Loucy (cell line): ENCODE measurements at regions not wholly inside any gene's neighbourhood (a gene's known extent, or its start where the extent isn't known, plus 50 kb on each side); places are given as distances from the start of the nearest gene placed in this dataset.

Experiments
- H2AFZ ChIP-seq: fragments of 200-600 bp; sonication (generic); 2 replicates; pipeline ENCODE4 v1.6.0; 2016; ENCODE audit warnings: antibody characterized with exemption, mild to moderate bottlenecking, low read length, moderate library complexity
- H3F3A ChIP-seq: fragments of 200-600 bp; 2 replicates; pipeline ENCODE4 v1.6.0; 2016; ENCODE audit warnings: antibody characterized with exemption, low read depth, mild to moderate bottlenecking
- H3K27me3 ChIP-seq: fragments of 200-600 bp; sonication (generic); 2 replicates; pipeline ENCODE4 v1.6.1; 2014; ENCODE audit warnings: low read length, mild to moderate bottlenecking; ENCODE audit not compliant: insufficient read depth, poor library complexity, severe bottlenecking
- H3K36me3 ChIP-seq: fragments of 200-600 bp; sonication (generic); 2 replicates; pipeline ENCODE4 v1.6.1; 2016; ENCODE audit warnings: low read length; ENCODE audit not compliant: insufficient read depth
- H3K4me1 ChIP-seq: fragments of 200-600 bp; sonication (generic); 2 replicates; pipeline ENCODE4 v1.5.1; 2014; ENCODE audit warnings: low read length, mild to moderate bottlenecking; ENCODE audit not compliant: insufficient read depth, poor library complexity, severe bottlenecking
- H3K4me2 ChIP-seq: fragments of 200-600 bp; sonication (generic); 2 replicates; pipeline ENCODE4 v1.6.0; 2014; ENCODE audit warnings: antibody characterized with exemption, low read length, low read depth, mild to moderate bottlenecking; ENCODE audit not compliant: poor library complexity, severe bottlenecking
- H3K4me3 ChIP-seq: fragments of 200-600 bp; sonication (generic); 2 replicates; pipeline ENCODE4 v1.5.1; 2014; ENCODE audit warnings: low read length, mild to moderate bottlenecking, mixed read lengths; ENCODE audit not compliant: poor library complexity, severe bottlenecking
- H3K79me2 ChIP-seq: fragments of 200-600 bp; sonication (generic); 2 replicates; pipeline ENCODE4 v1.6.1; 2014; ENCODE audit warnings: low read length; ENCODE audit not compliant: insufficient read depth
- H3K9ac ChIP-seq: fragments of 200-600 bp; sonication (generic); 2 replicates; pipeline ENCODE4 v1.6.0; 2014; ENCODE audit warnings: mild to moderate bottlenecking, low read depth, low read length, moderate library complexity; ENCODE audit not compliant: poor library complexity, severe bottlenecking
- H3K9me2 ChIP-seq: fragments of 200-600 bp; sonication (generic); replicated peaks from 2 replicates; pipeline ENCODE4 v1.6.1; 2016; ENCODE audit warnings: low read depth, low read length, mixed read lengths
- H3K9me3 ChIP-seq: fragments of 200-600 bp; sonication (generic); 2 replicates; pipeline ENCODE4 v1.6.1; 2014; ENCODE audit warnings: mild to moderate bottlenecking, antibody characterized with exemption, low read length, low read depth; ENCODE audit not compliant: insufficient read depth
- H4K20me1 ChIP-seq: fragments of 200-600 bp; sonication (generic); 2 replicates; pipeline ENCODE4 v1.6.0; 2014; ENCODE audit warnings: antibody characterized with exemption, low read length, mild to moderate bottlenecking; ENCODE audit not compliant: insufficient read depth, poor library complexity, severe bottlenecking
- CTCF ChIP-seq: fragments of 200-600 bp; sonication (generic); conservative IDR thresholded peaks from 2 replicates; pipeline ENCODE4 v1.5.1; 2014; ENCODE audit warnings: mild to moderate bottlenecking, antibody characterized with exemption, low read length
- EZH2phosphoT487 ChIP-seq: fragments of 200-600 bp; IDR thresholded peaks from 2 replicates; pipeline ENCODE4 v1.6.1; 2018; ENCODE audit warnings: antibody characterized with exemption, mild to moderate bottlenecking, moderate library complexity, borderline replicate concordance

- Histone ChIP-seq H3F3A (no peaks in the 10 kb centered on the region), H3K9ac (no peak overlapping the region), H3K9me3 (no peaks in the 10 kb centered on the region), H3K4me2 (no peak overlapping the region), H3K4me1 (peaks cover 9% of the 10 kb centered on the region), H3K36me3 (no peaks in the 10 kb centered on the region), H3K9me2 (no peaks in the 10 kb centered on the region), H3K79me2 (no peaks in the 10 kb centered on the region), H3K4me3 (no peak overlapping the region), H2AFZ (no peak overlapping the region), H3K27me3 (no peaks in the 10 kb centered on the region), H4K20me1 (no peaks in the 10 kb centered on the region)
- TF ChIP-seq CTCF (no peak), EZH2phosphoT487 (no peak)
These were observed 379.3 kb downstream of the PLK2 start for GRCh38 chr5:58080573-58080972.

GRCh38 chr5:58077966-58078365 is 381.9 kb downstream of the PLK2 start:
- Histone ChIP-seq H3F3A (no peaks in the 10 kb centered on the region), H3K9ac (no peak overlapping the region), H3K79me2 (no peaks in the 10 kb centered on the region), H3K27me3 (no peaks in the 10 kb centered on the region), H3K4me1 (peaks cover 9% of the 10 kb centered on the region), H4K20me1 (no peaks in the 10 kb centered on the region), H2AFZ (no peak overlapping the region; the same call in 1 of the 2 replicates), H3K4me3 (no peak overlapping the region), H3K9me3 (no peaks in the 10 kb centered on the region), H3K4me2 (no peak overlapping the region), H3K36me3 (no peaks in the 10 kb centered on the region), H3K9me2 (no peaks in the 10 kb centered on the region)
- TF ChIP-seq EZH2phosphoT487 = no peak

- no peak overlapping the region for H3K9ac ChIP-seq
- H3K4me2 ChIP-seq = no peak overlapping the region
- TF ChIP-seq CTCF = no peak
- no peak for TF ChIP-seq EZH2phosphoT487
- H4K20me1 ChIP-seq = no peaks in the 10 kb centered on the region
- peaks cover 12% of the 10 kb centered on the region for H3K4me1 ChIP-seq
- H3K4me3 ChIP-seq = no peak overlapping the region
- H3K36me3 ChIP-seq = no peaks in the 10 kb centered on the region
- no peaks in the 10 kb centered on the region for H3K9me3 ChIP-seq
- no peaks in the 10 kb centered on the region for H3K27me3 ChIP-seq
- H3K9me2 ChIP-seq = no peaks in the 10 kb centered on the region
- no peak overlapping the region; the same call in 1 of the 2 replicates for H2AFZ ChIP-seq
- H3K79me2 ChIP-seq = no peaks in the 10 kb centered on the region
- no peaks in the 10 kb centered on the region for H3F3A ChIP-seq
These were observed 382.5 kb downstream of the PLK2 start for GRCh38 chr5:58077416-58077815.

GRCh38 chr5:58076483-58077257 is 383.2 kb downstream of the PLK2 start:
- Histone ChIP-seq H4K20me1 (no peaks in the 10 kb centered on the region), H3K4me1 (peaks cover 15% of the 10 kb centered on the region), H3K27me3 (no peaks in the 10 kb centered on the region), H3K79me2 (no peaks in the 10 kb centered on the region), H3K4me2 (no peak overlapping the region), H2AFZ (no peak overlapping the region), H3F3A (no peaks in the 10 kb centered on the region), H3K9me3 (no peaks in the 10 kb centered on the region), H3K36me3 (no peaks in the 10 kb centered on the region), H3K9ac (no peak overlapping the region), H3K9me2 (no peaks in the 10 kb centered on the region), H3K4me3 (no peak overlapping the region)
- TF ChIP-seq CTCF (no peak), EZH2phosphoT487 (no peak)
